ENCODE measurements at regions not wholly inside any gene's neighbourhood (a gene's known extent, or its start where the extent isn't known, plus 50 kb on each side); places are given as distances from the start of the nearest gene placed in this dataset.
"Not testable (repeated sequence)": the region's sequence is repeated elsewhere in the genome, so short reads cannot be mapped to it uniquely, and the experiment has no call there.

GRCh38 chr1:217140041-217140901 is 417.0 kb upstream of the ESRRG start:
- no peak for DNase-seq (ENCODE audit: insufficient read length, low spot score)
- FAIRE-seq, result no peak

- FAIRE-seq, result no peak
Observed at GRCh38 chr1:217139513-217139912, 416.3 kb upstream of the ESRRG start.

DNA sequence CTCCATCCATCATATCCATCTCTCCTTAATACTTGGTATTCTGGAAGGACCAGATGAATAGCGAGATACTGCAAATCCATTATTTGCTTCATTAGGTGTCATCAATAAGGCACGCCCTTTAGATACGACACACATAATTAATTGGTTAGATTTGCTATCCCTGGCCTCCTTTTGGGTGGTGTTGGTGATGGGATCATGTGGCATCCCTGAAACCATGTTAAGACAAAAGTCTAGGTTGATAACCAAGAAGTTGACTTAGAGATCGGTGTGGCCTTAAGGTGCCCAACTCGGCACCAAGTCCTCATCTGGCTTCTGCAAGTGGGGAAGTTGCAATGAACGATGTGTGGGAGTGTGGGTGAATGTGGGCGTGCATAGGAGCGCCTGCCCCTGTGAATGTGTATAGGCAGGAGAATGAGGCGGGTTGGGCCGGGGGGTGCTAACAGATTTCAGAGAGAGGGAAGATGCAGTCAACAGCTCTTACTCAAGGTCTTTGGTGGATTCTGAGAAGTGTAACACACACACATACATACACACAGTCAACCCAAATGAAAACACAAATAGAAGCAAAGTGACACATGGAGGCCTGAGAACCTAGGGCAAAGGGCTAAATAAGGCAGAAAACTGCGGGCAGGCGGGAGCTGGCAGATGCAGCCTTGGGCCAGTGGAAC is 415.7 kb upstream of the ESRRG start:
- no peak for FAIRE-seq
- no peak for DNase-seq (ENCODE audit: insufficient read length, low spot score)

More at GRCh38 chr1:217139513-217139912, 416.3 kb upstream of the ESRRG start:
- DNase-seq (ENCODE audit: insufficient read length, low spot score), result no peak

DNA sequence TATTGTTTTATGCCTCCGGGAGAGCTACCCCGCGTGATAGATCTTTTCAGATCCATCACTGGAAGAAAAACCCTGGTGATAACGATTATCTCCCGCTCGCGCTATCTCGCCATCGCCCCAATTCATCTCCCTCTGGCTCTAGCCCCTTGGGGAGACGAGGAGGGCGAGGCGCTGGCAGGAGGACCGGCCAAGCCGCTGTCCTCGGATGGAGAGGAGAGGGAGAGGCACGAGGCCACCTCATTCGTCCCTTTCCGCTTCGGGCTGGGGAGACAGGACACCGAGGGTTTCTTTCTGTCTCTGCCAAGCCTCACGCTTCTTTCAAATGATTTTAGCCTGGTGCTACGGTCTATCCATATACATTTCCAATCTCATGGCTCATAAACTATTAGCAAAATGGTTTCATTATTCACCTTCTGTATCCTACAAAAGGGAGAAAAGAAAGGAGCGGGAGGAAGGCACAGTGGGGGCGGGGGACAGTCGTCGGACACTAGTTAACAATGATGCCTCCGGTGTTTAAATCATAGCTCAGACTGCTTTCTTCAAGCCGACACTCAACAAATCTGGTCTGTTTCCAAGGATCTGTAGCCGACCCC is 415.0 kb upstream of the ESRRG start:
- FAIRE-seq, result no peak
- DNase-seq (ENCODE audit: insufficient read length, low spot score), result no peak

- FAIRE-seq (no peak), DNase-seq (ENCODE audit: insufficient read length, low spot score) (no peak)
Observed at GRCh38 chr1:217137210-217137881, 414.1 kb upstream of the ESRRG start.

GRCh38 chr1:217136895-217137205 is 413.6 kb upstream of the ESRRG start:
- no peak for FAIRE-seq

DNA sequence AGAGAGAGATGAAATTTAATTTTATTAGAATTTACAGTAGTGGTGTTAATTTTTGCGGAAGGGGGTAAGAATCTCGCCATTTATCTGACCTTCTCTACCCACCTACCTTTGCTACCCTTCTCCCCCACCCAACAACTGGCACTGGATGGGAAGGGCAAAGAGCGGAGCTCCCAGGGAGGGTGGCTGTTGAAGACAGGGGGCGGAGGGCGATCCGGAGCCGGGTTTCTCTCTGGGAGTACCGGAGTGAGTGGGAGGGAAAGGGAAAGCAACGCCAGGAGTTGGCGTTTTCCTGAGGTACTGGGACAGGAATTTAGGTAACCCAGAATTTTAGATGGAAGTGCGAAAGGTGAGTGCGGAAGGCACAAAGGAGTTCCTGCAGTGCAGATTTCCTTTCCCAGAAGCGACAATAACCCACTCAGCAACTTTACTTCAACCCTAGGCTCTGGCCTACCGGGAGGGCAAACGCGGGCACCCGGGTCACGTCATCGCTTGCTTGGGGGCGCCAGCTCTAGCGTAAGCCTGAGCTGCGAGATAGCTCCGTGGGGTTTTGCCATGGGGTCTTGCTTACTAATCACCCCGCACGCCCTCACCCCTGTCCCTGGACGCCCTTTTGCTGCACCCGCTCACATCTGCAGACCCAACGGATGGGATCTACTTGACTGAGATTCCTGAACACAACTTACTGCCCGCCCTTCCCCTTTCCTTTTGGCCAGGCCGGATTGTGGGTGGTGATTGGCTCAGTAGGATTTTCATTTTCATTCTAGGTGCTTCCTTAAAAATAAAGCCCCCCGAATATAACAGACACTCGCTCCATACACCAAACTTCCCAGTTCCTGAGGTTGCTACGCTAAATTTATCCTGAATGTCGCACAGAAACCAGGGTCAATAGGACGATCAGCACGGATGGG is 413.0 kb upstream of the ESRRG start:
- no peak for FAIRE-seq

More at GRCh38 chr1:217136895-217137205, 413.6 kb upstream of the ESRRG start:
- DNase-seq (ENCODE audit: insufficient read length, low spot score), result no peak

DNA sequence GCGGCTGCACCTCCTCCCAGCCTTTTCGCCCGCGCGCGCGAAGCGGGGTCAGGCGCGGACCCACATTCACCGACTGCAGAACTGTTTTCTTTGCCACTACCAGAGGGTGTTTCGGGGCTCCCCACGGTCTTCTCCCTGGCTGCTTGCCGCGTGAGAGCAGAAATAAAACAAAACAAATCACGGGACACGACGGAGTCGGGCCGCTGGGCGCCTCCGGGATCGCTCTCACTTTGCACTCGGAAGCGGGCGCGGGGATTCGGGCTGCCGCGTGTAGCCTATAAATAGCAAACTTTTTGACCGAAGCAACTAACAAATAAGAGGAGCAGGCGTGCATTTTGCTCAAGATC is 412.3 kb upstream of the ESRRG start:
- DNase-seq (ENCODE audit: insufficient read length, low spot score) (no peak), FAIRE-seq (no peak)

More for the DNA sequence above, 413.0 kb upstream of the ESRRG start:
- no peak for DNase-seq (ENCODE audit: insufficient read length, low spot score)

- FAIRE-seq (no peak), DNase-seq (ENCODE audit: insufficient read length, low spot score) (no peak)
Observed at GRCh38 chr1:217134857-217135568, 411.8 kb upstream of the ESRRG start.

DNA sequence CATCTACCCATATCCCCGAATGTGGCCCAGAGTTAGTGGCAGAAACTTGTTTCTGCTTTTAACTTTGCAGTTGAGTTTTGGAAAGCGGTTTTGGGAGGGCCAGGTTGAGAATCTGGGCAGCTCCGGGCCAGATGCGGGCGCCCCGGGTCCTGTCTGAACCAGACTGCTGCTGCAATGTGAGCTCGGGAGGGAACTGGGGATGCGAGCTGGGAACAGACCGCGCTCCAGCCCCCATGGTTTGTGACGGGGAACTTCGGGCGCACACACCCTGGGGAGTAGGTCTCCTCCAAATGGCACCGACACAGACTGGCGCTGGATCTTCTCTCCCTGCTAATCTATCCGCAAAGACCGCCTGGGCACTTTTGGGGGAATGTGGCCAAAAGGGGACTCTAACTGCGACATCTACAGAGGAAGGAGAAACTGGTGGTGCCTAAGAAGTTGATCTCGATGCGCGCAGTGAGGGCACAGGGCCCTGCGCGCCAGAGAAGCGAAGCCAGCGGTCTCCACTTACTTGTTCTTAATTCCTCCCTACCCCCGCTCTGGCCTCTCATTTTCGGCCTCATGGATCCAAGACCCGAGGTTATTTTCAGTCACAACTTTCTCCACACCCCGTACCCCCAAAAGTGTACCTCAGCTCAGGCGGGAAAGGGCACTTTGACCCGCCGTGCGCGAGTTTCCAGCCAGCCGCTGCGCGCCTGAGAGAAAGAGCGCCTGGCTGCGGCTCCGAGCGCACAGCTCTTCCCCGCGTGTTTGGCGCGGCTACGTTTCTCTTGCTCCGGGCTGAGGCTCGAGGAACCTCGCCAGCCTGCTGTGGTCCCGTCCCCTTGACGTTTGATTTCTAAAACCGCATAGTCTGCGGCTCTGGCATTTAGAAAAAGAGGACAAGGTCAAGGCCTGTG is 411.0 kb upstream of the ESRRG start:
- no peak for FAIRE-seq
- DNase-seq (ENCODE audit: insufficient read length, low spot score), result no peak

DNA sequence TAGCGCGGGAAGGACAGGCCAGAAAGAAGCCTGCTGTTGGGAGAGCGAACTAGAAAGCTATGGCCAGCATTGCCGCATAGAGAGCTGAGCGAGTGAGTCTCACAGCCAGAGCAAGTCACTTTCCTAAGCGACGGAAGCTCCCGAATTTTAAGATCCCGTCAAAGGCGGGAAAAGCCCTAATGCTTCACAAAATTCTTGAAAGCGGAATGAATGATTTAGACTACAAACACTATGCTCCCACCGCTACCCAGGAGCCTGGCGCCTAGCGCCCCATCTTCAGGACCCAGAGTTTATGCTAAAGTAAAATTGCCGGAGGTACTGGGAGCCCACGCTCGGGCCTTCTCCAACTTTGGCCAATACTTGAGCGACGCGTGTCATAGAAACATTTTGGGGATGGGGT is 409.9 kb upstream of the ESRRG start:
- DNase-seq (ENCODE audit: insufficient read length, low spot score) (no peak), FAIRE-seq (no peak)

DNA sequence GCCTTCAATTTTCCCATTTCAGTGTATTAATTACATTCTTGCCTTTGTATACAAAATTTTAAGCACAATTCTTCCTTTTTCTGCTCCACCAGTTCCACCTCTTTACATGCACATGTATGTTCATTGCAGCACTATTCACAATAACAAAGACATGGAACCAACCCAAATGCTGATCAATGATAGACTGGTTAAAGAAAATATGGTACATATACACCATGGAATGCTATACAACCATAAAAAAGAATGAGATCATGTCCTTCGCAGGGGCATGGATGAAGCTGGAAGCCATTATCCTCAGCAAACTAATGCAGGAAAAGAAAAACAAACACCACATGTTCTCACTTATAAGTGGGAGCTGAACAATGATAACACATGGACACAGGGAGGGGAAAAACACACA is 400.1 kb upstream of the ESRRG start:
- not testable (repeated sequence) for DNase-seq (ENCODE audit: insufficient read length, low spot score); FAIRE-seq

GRCh38 chr1:217117973-217118465 is 394.8 kb upstream of the ESRRG start:
- DNase-seq (ENCODE audit: insufficient read length, low spot score) (no peak), FAIRE-seq (no peak)

DNA sequence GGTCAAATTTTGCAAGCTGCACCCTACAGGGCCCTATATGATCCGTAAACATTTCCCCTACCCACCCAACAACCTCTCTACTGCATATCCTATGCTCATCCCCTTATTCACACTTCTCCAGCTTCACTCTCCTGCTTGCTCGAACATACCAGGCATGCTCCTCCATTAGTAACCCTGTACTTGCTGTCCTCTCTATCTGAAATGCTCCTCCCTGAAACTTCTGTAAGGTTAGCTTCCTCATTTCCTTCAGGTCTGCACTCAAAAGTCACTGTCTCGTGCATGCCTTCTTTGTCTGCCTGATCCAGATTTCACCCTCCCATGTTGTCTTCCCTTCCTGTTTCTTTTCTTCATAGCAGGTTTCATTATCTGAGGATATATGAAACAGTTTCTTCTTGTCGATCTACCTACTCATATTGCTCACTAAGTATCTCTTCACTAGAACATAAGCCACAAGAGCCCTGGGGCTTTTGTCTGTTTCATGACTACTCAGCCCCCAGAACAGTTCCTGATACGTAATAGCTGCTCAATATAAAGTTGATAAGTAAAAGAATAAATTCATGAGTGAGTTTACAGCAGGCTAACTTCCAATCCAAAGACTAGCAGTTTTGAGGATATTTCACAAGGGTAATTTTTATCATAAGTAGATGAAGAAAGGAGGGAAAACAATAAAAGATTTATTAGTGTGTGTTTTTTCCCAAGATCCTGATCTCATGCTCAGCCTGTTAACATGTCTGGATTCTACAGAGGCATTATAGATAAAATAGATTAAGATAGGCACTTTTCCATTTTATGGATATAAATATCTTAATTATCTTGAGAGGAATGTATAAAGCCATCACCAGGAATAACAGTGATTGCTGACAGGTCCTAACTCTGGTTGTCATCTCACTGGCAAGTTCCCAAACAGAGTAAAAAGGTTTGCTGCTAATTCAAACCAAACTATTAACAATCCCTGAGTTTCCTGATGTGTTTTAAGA is 392.5 kb upstream of the ESRRG start:
- peak; percentile 4 for FAIRE-seq
- DNase-seq (ENCODE audit: insufficient read length, low spot score), result no peak

DNA sequence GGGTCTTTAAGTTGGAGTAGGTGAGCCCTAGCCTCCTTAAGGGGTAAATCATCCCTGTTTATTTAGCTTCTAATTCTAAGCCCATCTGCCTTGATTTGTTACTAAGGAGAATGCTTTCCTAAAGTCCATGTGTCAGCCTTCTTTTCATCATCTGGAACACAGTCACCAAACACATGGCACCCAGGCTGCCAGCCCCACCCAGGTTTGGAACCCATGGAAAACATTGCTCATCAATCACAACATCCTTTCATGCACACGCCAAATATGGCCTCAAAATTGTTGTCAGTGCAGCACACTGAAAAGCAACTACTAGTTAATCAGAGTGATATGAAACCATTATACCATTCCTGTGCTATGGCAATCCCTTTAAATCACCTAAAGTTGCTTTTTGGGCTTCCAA is 386.7 kb upstream of the ESRRG start:
- FAIRE-seq, result no peak
- DNase-seq (ENCODE audit: insufficient read length, low spot score), result no peak

- DNase-seq (ENCODE audit: insufficient read length, low spot score) (no peak), FAIRE-seq (no peak)
Observed at GRCh38 chr1:217106231-217106901, 383.1 kb upstream of the ESRRG start.

DNA sequence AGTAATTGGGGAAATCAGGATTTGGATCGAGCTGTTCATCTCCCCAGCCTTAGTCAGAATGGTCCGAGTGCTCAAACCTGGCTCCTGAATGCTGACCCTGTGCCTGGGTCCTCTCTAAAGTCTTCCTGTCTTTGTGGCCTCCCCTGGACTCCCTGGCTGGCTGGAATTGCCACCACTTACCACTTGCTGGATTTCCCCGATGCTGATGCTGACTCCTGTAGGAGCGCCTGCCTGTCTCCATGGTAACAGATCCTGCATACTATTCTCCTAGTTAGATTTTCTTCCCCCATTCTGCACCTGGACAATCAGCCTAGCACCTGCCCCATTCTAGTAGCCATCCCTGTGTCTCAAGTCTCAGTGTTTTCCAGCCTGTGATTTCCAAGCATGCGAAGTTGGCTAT is 382.2 kb upstream of the ESRRG start:
- FAIRE-seq, result no peak

More for the DNA sequence above, 382.2 kb upstream of the ESRRG start:
- no peak for DNase-seq (ENCODE audit: insufficient read length, low spot score)
